Type B pancreatic cell (in vitro differentiated cells): ENCODE measurements at regions not wholly inside any gene's neighbourhood (a gene's known extent, or its start where the extent isn't known, plus 50 kb on each side); places are given as distances from the start of the nearest gene placed in this dataset.

Experiments used
- DNase-seq: peaks from one replicate; pipeline ENCODE4 v3.0.0; 2021; ENCODE audit warnings: mixed read lengths; ENCODE audit not compliant: unreplicated experiment; ENCODE audit errors: extremely low spot score
- H3K27ac Mint-ChIP-seq: 2 replicates; pipeline ENCODE4 v1.8.0; 2021; ENCODE audit warnings: mild to moderate bottlenecking, mixed read lengths
- H3K27me3 Mint-ChIP-seq: 2 replicates; pipeline ENCODE4 v1.8.0; 2021; ENCODE audit warnings: mixed read lengths
- H3K36me3 Mint-ChIP-seq: 2 replicates; pipeline ENCODE4 v1.8.0; 2021; ENCODE audit warnings: mixed read lengths
- H3K4me1 Mint-ChIP-seq: one replicate; pipeline ENCODE4 v1.8.0; 2021; ENCODE audit warnings: mixed read lengths; ENCODE audit not compliant: unreplicated experiment
- H3K4me3 Mint-ChIP-seq: 2 replicates; pipeline ENCODE4 v1.8.0; 2021; ENCODE audit warnings: mild to moderate bottlenecking, mixed read lengths
- H3K9me3 Mint-ChIP-seq: 2 replicates; pipeline ENCODE4 v1.8.0; 2021; ENCODE audit warnings: mixed read lengths
- TF ChIP-seq, protein P1 (sequence below): fragments of 200-600 bp; sonication (generic); conservative IDR thresholded peaks from 2 replicates; pipeline ENCODE4 v1.5.0; 2021; ENCODE audit warnings: antibody characterized with exemption, mild to moderate bottlenecking

GRCh38 chr9:34793428-34793827, 83.5 kb upstream of the CCL21 start:
- Mint-ChIP-seq H3K9me3 (no peaks in the 10 kb centered on the region), H3K27me3 (peaks cover 74% of the 10 kb centered on the region), H3K4me3 (no peak overlapping the region), H3K36me3 (no peaks in the 10 kb centered on the region), H3K4me1 (no peaks in the 10 kb centered on the region), H3K27ac (no peak overlapping the region)
- DNase-seq, result no peak
- TF ChIP-seq, protein P1, sequence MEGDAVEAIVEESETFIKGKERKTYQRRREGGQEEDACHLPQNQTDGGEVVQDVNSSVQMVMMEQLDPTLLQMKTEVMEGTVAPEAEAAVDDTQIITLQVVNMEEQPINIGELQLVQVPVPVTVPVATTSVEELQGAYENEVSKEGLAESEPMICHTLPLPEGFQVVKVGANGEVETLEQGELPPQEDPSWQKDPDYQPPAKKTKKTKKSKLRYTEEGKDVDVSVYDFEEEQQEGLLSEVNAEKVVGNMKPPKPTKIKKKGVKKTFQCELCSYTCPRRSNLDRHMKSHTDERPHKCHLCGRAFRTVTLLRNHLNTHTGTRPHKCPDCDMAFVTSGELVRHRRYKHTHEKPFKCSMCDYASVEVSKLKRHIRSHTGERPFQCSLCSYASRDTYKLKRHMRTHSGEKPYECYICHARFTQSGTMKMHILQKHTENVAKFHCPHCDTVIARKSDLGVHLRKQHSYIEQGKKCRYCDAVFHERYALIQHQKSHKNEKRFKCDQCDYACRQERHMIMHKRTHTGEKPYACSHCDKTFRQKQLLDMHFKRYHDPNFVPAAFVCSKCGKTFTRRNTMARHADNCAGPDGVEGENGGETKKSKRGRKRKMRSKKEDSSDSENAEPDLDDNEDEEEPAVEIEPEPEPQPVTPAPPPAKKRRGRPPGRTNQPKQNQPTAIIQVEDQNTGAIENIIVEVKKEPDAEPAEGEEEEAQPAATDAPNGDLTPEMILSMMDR, result no peak

GRCh38 chr9:34783951-34784487, 74.1 kb upstream of the CCL21 start:
- TF ChIP-seq, protein P1, result no peak
- Mint-ChIP-seq H3K27ac (no peak overlapping the region), H3K36me3 (no peaks in the 10 kb centered on the region), H3K27me3 (peaks cover 27% of the 10 kb centered on the region), H3K9me3 (no peaks in the 10 kb centered on the region), H3K4me1 (no peaks in the 10 kb centered on the region), H3K4me3 (no peak overlapping the region)
- no peak for DNase-seq

DNA sequence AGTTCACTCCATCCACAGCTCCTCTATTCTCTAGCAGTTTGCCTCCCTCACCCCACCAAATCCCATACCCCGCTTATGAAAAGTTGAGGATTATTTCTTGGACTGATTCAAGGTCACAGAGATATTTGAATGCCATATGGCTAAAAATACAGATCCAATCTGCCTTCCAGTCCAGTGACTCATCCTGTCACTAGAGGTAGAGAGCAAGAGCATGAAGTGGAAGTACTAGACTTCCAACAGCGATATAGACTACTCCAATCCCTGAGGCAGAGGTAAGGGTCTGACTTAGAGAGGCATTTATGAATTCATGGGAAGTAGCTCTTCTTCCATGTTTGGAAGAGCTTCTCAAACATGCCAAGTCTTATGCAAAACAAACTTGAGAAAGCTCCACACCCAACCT, 72.4 kb upstream of the CCL21 start:
- DNase-seq, result no peak
- no peaks in the 10 kb centered on the region for H3K4me1 Mint-ChIP-seq
- H3K4me3 Mint-ChIP-seq, result no peak overlapping the region
- H3K36me3 Mint-ChIP-seq, result no peaks in the 10 kb centered on the region
- H3K27ac Mint-ChIP-seq, result no peak overlapping the region
- H3K27me3 Mint-ChIP-seq, result peaks cover 25% of the 10 kb centered on the region
- H3K9me3 Mint-ChIP-seq, result no peaks in the 10 kb centered on the region
- TF ChIP-seq, protein P1, result no peak

DNA sequence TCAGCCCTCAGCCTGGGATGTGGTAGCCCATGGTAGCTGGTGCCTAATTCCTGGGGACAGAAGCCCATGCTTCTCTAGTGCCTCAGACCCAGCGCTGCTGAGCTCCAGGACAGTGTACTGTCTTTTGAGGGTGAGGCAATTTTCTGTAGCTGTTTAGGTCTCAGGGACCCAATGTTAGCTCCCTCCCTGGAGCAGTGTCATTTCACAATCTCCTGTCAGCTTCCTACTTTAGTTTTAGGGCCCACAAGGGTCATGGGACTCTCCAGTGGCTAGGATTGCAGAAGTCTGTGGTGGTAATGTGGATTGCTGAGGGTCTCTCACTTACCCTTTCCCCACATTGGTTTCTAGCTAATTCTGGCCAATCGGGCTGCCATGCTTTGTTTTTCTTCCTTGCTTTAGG, 67.7 kb upstream of the CCL21 start:
- Mint-ChIP-seq H3K27me3 (peaks cover 37% of the 10 kb centered on the region), H3K4me3 (no peak overlapping the region), H3K4me1 (no peaks in the 10 kb centered on the region), H3K27ac (no peak overlapping the region), H3K9me3 (no peaks in the 10 kb centered on the region), H3K36me3 (no peaks in the 10 kb centered on the region)
- TF ChIP-seq, protein P1, result no peak
- DNase-seq, result no peak

DNA sequence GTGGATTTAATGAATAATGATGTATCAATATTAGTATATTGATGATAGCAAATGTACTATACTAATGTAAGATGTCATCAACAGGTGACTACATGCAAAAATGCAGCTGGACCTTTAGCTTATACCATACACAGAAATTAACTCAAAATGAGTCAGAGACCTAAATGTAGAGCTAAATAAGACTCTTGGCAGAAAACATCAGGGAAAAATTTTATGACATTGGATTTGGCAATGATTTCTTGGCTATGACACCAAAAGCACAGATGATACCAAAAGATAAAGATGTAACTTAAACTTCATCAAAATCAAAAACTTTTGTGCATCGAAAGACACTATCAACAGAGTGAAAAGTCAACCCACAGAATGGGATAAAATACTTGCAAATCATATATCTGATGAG, 64.0 kb upstream of the CCL21 start:
- Mint-ChIP-seq H3K36me3 (no peaks in the 10 kb centered on the region), H3K4me1 (no peaks in the 10 kb centered on the region)

More for the DNA sequence above, 64.0 kb upstream of the CCL21 start:
- no peak for DNase-seq
- Mint-ChIP-seq H3K4me3 (no peak overlapping the region), H3K9me3 (no peaks in the 10 kb centered on the region), H3K27me3 (peaks cover 44% of the 10 kb centered on the region), H3K27ac (no peak overlapping the region)
- TF ChIP-seq, protein P1, result no peak
